ENCODE measurements at regions not wholly inside any gene's neighbourhood (a gene's known extent, or its start where the extent isn't known, plus 50 kb on each side); places are given as distances from the start of the nearest gene placed in this dataset.

GRCh38 chr1:25055961-25056360 lies 125.9 kb upstream of the RUNX3 start:
- DNase-seq: no peak

- DNase-seq: no peak
These were observed 125.3 kb upstream of the RUNX3 start for GRCh38 chr1:25055324-25055780.

GRCh38 chr1:25054526-25055323 lies 124.6 kb upstream of the RUNX3 start:
- DNase-seq: no peak

- DNase-seq: no peak
These were observed 123.6 kb upstream of the RUNX3 start for GRCh38 chr1:25053576-25054250.

GRCh38 chr1:25051906-25052305 lies 121.8 kb upstream of the RUNX3 start:
- DNase-seq: no peak

- no peak for DNase-seq
These were observed 121.4 kb upstream of the RUNX3 start for GRCh38 chr1:25051504-25051903.

- DNase-seq: no peak
These were observed 120.1 kb upstream of the RUNX3 start for GRCh38 chr1:25050165-25050564.

- DNase-seq: no peak
These were observed 119.1 kb upstream of the RUNX3 start for GRCh38 chr1:25049190-25049589.

GRCh38 chr1:25048728-25049127 lies 118.7 kb upstream of the RUNX3 start:
- no peak for DNase-seq

GRCh38 chr1:25047506-25048240 lies 117.6 kb upstream of the RUNX3 start:
- DNase-seq: no peak

GRCh38 chr1:25046194-25046532 lies 116.1 kb upstream of the RUNX3 start:
- no peak for DNase-seq

- DNase-seq: no peak
These were observed 115.6 kb upstream of the RUNX3 start for GRCh38 chr1:25045480-25046193.

GRCh38 chr1:25043228-25043580 lies 113.1 kb upstream of the RUNX3 start:
- DNase-seq: no peak

- DNase-seq: no peak
These were observed 112.5 kb upstream of the RUNX3 start for GRCh38 chr1:25042331-25043227.

GRCh38 chr1:25041916-25042315 lies 111.8 kb upstream of the RUNX3 start:
- no peak for DNase-seq

GRCh38 chr1:25040122-25040685 lies 110.1 kb upstream of the RUNX3 start:
- no peak for DNase-seq

- no peak for DNase-seq
These were observed 109.2 kb upstream of the RUNX3 start for GRCh38 chr1:25039229-25039628.

GRCh38 chr1:25038699-25039098 lies 108.6 kb upstream of the RUNX3 start:
- no peak for DNase-seq

GRCh38 chr1:25037174-25038074 lies 107.3 kb upstream of the RUNX3 start:
- DNase-seq: no peak

GRCh38 chr1:25036117-25036546 lies 106.1 kb upstream of the RUNX3 start:
- no peak for DNase-seq
